Smooth muscle cell (in vitro differentiated cells): ENCODE measurements at regions not wholly inside any gene's neighbourhood (a gene's known extent, or its start where the extent isn't known, plus 50 kb on each side); places are given as distances from the start of the nearest gene placed in this dataset.

Source experiments
- DNase-seq: peaks from one replicate; lab custom pipeline; 2025; ENCODE audit not compliant: unreplicated experiment; lab: John Stamatoyannopoulos, UW
- H2AFZ ChIP-seq: fragments of 200-600 bp; sonication (generic); 2 replicates; pipeline ENCODE4 v1.6.0; 2016; ENCODE audit warnings: antibody characterized with exemption, low read depth, mild to moderate bottlenecking
- H3F3A ChIP-seq: fragments of 200-600 bp; sonication (generic); 2 replicates; pipeline ENCODE4 v1.6.0; 2017; ENCODE audit warnings: antibody characterized with exemption, low read depth
- H3K27ac ChIP-seq: fragments of 200-600 bp; sonication (generic); 2 replicates; pipeline ENCODE4 v1.5.1; 2016; ENCODE audit warnings: low read depth, mild to moderate bottlenecking
- H3K27me3 ChIP-seq: fragments of 200-600 bp; sonication (generic); 2 replicates; pipeline ENCODE4 v1.6.1; 2016; ENCODE audit warnings: low read depth, mild to moderate bottlenecking
- H3K36me3 ChIP-seq: fragments of 200-600 bp; sonication (generic); 2 replicates; pipeline ENCODE4 v1.5.1; 2016; ENCODE audit warnings: low read depth
- H3K4me1 ChIP-seq: fragments of 200-600 bp; sonication (generic); 2 replicates; pipeline ENCODE4 v1.5.1; 2016; ENCODE audit warnings: low read depth
- H3K4me2 ChIP-seq: fragments of 200-600 bp; sonication (generic); 2 replicates; pipeline ENCODE4 v1.6.0; 2016; ENCODE audit warnings: mild to moderate bottlenecking
- H3K4me3 ChIP-seq: fragments of 200-600 bp; sonication (generic); 2 replicates; pipeline ENCODE4 v1.5.1; 2016; ENCODE audit warnings: mild to moderate bottlenecking
- H3K79me2 ChIP-seq: fragments of 200-600 bp; sonication (generic); 2 replicates; pipeline ENCODE4 v1.6.0; 2016; ENCODE audit warnings: low read depth, mild to moderate bottlenecking
- H3K9ac ChIP-seq: fragments of 200-600 bp; sonication (generic); 2 replicates; pipeline ENCODE4 v1.6.0; 2016; ENCODE audit warnings: low read depth
- H3K9me3 ChIP-seq: fragments of 200-600 bp; sonication (generic); replicated peaks from 2 replicates; pipeline ENCODE4 v1.5.1; 2016; ENCODE audit warnings: low read depth
- H4K20me1 ChIP-seq: fragments of 200-600 bp; sonication (generic); 2 replicates; pipeline ENCODE4 v1.6.0; 2016; ENCODE audit warnings: low read depth
- WGBS: methylation state at CpG from one replicate; pipeline ENCODE4 v1.1.7; 2016; ENCODE audit warnings: low lambda C conversion rate; 5-methylcytosine and 5-hydroxymethylcytosine counted together
- TF ChIP-seq, protein P1 (sequence below): fragments of 200-600 bp; sonication (generic); IDR thresholded peaks from 2 replicates; pipeline ENCODE4 v1.5.1; 2017; ENCODE audit warnings: borderline replicate concordance, mild to moderate bottlenecking, antibody characterized with exemption; ENCODE audit not compliant: insufficient read depth, poor library complexity, severe bottlenecking

DNA sequence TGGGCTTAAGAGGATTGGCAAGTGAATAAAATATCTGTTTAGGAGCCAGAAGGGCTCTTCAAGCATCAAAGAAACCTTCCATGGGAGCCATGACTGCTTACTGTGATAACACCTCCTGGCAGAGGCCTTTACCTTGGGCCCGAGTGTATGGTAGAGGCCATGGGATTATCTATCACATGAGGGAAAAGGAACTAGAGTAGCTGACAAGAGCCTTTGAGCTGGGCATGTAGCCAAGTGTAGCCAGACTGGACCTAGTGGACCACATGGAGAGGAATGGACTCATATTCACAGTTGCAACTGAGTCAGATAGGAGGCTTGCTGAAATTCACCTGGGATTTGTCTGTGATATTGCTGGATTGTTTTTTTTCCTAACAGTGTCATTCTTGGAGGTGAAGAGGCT, 276.0 kb upstream of the ZFHX3 start:
- Histone ChIP-seq H3K36me3 (no peaks in the 10 kb centered on the region), H3K4me1 (no peaks in the 10 kb centered on the region), H3F3A (no peaks in the 10 kb centered on the region), H2AFZ (no peak overlapping the region), H4K20me1 (no peaks in the 10 kb centered on the region), H3K79me2 (no peaks in the 10 kb centered on the region), H3K9ac (no peak overlapping the region), H3K4me2 (no peak overlapping the region), H3K27ac (no peak overlapping the region), H3K27me3 (no peaks in the 10 kb centered on the region), H3K9me3 (no peaks in the 10 kb centered on the region), H3K4me3 (no peak overlapping the region)
- TF ChIP-seq, protein P1, sequence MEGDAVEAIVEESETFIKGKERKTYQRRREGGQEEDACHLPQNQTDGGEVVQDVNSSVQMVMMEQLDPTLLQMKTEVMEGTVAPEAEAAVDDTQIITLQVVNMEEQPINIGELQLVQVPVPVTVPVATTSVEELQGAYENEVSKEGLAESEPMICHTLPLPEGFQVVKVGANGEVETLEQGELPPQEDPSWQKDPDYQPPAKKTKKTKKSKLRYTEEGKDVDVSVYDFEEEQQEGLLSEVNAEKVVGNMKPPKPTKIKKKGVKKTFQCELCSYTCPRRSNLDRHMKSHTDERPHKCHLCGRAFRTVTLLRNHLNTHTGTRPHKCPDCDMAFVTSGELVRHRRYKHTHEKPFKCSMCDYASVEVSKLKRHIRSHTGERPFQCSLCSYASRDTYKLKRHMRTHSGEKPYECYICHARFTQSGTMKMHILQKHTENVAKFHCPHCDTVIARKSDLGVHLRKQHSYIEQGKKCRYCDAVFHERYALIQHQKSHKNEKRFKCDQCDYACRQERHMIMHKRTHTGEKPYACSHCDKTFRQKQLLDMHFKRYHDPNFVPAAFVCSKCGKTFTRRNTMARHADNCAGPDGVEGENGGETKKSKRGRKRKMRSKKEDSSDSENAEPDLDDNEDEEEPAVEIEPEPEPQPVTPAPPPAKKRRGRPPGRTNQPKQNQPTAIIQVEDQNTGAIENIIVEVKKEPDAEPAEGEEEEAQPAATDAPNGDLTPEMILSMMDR, result no peak
- 80% methylated on average over 1 of the region's 1 CpG for WGBS
- no peak for DNase-seq

DNA sequence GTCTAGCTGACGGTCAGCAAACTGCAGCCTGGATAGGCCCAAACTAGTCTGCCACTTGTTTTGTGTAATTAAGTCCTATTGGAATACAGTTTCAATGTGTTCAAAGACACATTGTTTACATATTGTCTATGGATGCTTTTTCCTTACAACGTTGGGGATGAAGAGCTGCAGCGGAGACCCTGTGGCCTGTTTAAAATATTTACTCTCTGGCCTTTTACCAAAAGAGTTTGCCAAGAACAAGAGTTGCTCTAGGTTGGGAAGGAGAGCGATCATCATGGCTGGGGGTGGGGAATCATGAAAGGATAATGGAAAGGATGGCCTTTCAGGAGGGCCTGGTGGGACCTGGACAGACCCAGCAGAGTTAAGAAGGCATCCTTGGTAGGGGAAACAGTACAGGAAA, 274.9 kb upstream of the ZFHX3 start:
- H3K4me2 ChIP-seq, result no peak overlapping the region
- no peak for DNase-seq
- no peak overlapping the region for H3K4me3 ChIP-seq
- no peaks in the 10 kb centered on the region for H3K36me3 ChIP-seq
- H3K27me3 ChIP-seq, result no peaks in the 10 kb centered on the region
- H4K20me1 ChIP-seq, result no peaks in the 10 kb centered on the region
- no peak overlapping the region for H2AFZ ChIP-seq
- no peaks in the 10 kb centered on the region for H3K4me1 ChIP-seq
- TF ChIP-seq, protein P1, result no peak
- no peak overlapping the region for H3K27ac ChIP-seq
- WGBS, result 90% methylated on average over 4 of the region's 4 CpGs
- H3K9ac ChIP-seq, result no peak overlapping the region
- no peaks in the 10 kb centered on the region for H3F3A ChIP-seq
- H3K79me2 ChIP-seq, result no peaks in the 10 kb centered on the region
- H3K9me3 ChIP-seq, result no peaks in the 10 kb centered on the region

DNA sequence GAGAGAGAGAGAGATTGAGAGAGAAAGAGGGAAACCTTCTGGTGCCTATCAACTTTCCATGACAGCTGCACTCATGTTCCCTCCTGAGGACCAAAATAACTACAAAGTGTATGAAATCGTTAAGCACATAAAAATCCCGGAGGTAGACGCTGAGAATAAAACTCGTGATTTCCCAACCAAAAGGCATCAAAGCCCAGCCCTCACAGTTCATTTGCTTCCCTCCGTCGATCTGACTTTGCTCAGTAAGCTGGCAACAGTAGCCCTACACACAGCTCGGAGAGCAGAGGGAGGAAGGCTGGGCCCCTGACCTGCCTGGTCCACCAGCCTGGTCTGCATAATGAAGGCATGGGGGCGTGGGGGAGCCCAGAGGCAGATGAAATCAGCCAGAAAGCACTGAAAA, 273.9 kb upstream of the ZFHX3 start:
- Histone ChIP-seq H3K4me3 (no peak overlapping the region), H3F3A (no peaks in the 10 kb centered on the region), H3K27me3 (no peaks in the 10 kb centered on the region), H3K79me2 (no peaks in the 10 kb centered on the region), H3K27ac (no peak overlapping the region), H3K9me3 (no peaks in the 10 kb centered on the region), H2AFZ (no peak overlapping the region), H4K20me1 (no peaks in the 10 kb centered on the region), H3K4me1 (no peaks in the 10 kb centered on the region), H3K36me3 (no peaks in the 10 kb centered on the region), H3K9ac (no peak overlapping the region), H3K4me2 (no peak overlapping the region)
- no peak for DNase-seq
- 80% methylated on average over 8 of the region's 8 CpGs for WGBS
- TF ChIP-seq, protein P1, result no peak

DNA sequence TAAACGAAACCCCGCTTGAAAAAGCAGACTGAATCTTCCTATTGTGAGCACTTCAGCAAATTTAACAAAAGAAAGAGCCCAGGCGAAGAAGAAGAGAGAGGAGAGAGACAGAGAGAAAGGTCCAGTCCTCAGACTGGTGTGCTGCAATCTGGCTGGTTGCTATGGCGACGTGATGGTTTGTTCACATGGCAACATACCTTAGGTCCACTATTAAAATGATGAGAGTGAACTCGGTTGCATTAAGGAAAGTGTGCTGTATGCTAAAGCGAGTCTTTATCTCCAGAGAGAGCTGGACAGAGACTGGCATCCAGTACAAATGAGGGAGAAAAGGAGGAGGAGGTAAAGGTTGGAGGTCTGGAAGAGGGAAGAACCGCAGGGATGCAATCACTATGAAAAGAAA, 271.8 kb upstream of the ZFHX3 start:
- no peak overlapping the region for H3K4me3 ChIP-seq
- 90% methylated on average over 8 of the region's 8 CpGs for WGBS
- H3K4me1 ChIP-seq, result no peaks in the 10 kb centered on the region
- H3K36me3 ChIP-seq, result no peaks in the 10 kb centered on the region
- no peaks in the 10 kb centered on the region for H3K27me3 ChIP-seq
- no peak for DNase-seq
- H3K9ac ChIP-seq, result no peak overlapping the region
- TF ChIP-seq, protein P1, result no peak
- H4K20me1 ChIP-seq, result no peaks in the 10 kb centered on the region
- H2AFZ ChIP-seq, result no peak overlapping the region
- no peaks in the 10 kb centered on the region for H3K79me2 ChIP-seq
- H3F3A ChIP-seq, result no peaks in the 10 kb centered on the region
- no peak overlapping the region for H3K4me2 ChIP-seq
- no peak overlapping the region for H3K27ac ChIP-seq
- H3K9me3 ChIP-seq, result no peaks in the 10 kb centered on the region
